ENCODE measurements at regions not wholly inside any gene's neighbourhood (a gene's known extent, or its start where the extent isn't known, plus 50 kb on each side); places are given as distances from the start of the nearest gene placed in this dataset.
"Not testable (repeated sequence)": the region's sequence is repeated elsewhere in the genome, so short reads cannot be mapped to it uniquely, and the experiment has no call there.

GRCh38 chr4:100894339-100894870, 376.6 kb upstream of the EMCN start:
- in situ Hi-C loops (cut with HindIII; ENCODE audit: low pct_unique_long_range_greater_than_20kb, low sequenced_read_pairs), result no loop called here
- no peak for DNase-seq (ENCODE audit: low read depth in 1 of 2, low spot score in 1 of 2)
- TF ChIP-seq JUND (IDR thresholded peaks at IDR 0.05; ENCODE audit: low read depth), result no peak

GRCh38 chr4:100891808-100892207, 374.0 kb upstream of the EMCN start:
- in situ Hi-C loops (cut with HindIII; ENCODE audit: low pct_unique_long_range_greater_than_20kb, low sequenced_read_pairs), result no loop called here
- no peak for TF ChIP-seq JUND (IDR thresholded peaks at IDR 0.05; ENCODE audit: low read depth)

GRCh38 chr4:100889898-100890297, 372.1 kb upstream of the EMCN start:
- TF ChIP-seq JUND (IDR thresholded peaks at IDR 0.05; ENCODE audit: low read depth), result no peak
- no peak for DNase-seq (ENCODE audit: low read depth in 1 of 2, low spot score in 1 of 2)
- in situ Hi-C loops (cut with HindIII; ENCODE audit: low pct_unique_long_range_greater_than_20kb, low sequenced_read_pairs), result no loop called here

More at GRCh38 chr4:100891808-100892207, 374.0 kb upstream of the EMCN start:
- no peak for DNase-seq (ENCODE audit: low read depth in 1 of 2, low spot score in 1 of 2)

DNA sequence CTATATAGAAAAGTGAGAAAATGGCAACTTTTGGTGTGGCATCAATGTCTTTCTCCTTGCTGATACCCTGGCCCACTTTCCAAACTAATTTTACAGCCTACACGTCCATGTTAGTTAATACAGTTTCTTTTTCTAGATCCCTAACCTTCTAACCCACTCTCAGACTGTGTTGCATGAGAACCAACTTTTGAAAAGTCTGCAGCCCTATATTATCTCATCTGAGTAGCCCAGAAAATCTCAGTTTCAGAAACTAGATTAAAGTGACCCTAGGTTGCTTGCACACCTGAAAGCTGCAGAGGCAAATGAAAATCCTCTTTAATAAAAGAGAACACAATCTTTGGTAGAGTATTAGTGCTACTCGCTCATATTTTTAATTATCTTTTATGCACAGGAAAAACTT, 371.6 kb upstream of the EMCN start:
- DNase-seq (ENCODE audit: low read depth in 1 of 2, low spot score in 1 of 2), result no peak
- no peak for TF ChIP-seq JUND (IDR thresholded peaks at IDR 0.05; ENCODE audit: low read depth)
- in situ Hi-C loops (cut with HindIII; ENCODE audit: low pct_unique_long_range_greater_than_20kb, low sequenced_read_pairs), result no loop called here

GRCh38 chr4:100882661-100883060, 364.8 kb upstream of the EMCN start:
- DNase-seq (ENCODE audit: low read depth in 1 of 2, low spot score in 1 of 2), result no peak
- TF ChIP-seq JUND (IDR thresholded peaks at IDR 0.05; ENCODE audit: low read depth), result no peak
- in situ Hi-C loops (cut with HindIII; ENCODE audit: low pct_unique_long_range_greater_than_20kb, low sequenced_read_pairs), result no loop called here

GRCh38 chr4:100881283-100881682, 363.5 kb upstream of the EMCN start:
- no peak for TF ChIP-seq JUND (IDR thresholded peaks at IDR 0.05; ENCODE audit: low read depth)
- in situ Hi-C loops (cut with HindIII; ENCODE audit: low pct_unique_long_range_greater_than_20kb, low sequenced_read_pairs), result no loop called here
- no peak for DNase-seq (ENCODE audit: low read depth in 1 of 2, low spot score in 1 of 2)

- no peak for DNase-seq (ENCODE audit: low read depth in 1 of 2, low spot score in 1 of 2)
- in situ Hi-C loops (cut with HindIII; ENCODE audit: low pct_unique_long_range_greater_than_20kb, low sequenced_read_pairs), result no loop called here
Measured at GRCh38 chr4:100880011-100880410, 362.2 kb upstream of the EMCN start.

GRCh38 chr4:100879471-100879870, 361.6 kb upstream of the EMCN start:
- no peak for DNase-seq (ENCODE audit: low read depth in 1 of 2, low spot score in 1 of 2)
- in situ Hi-C loops (cut with HindIII; ENCODE audit: low pct_unique_long_range_greater_than_20kb, low sequenced_read_pairs), result no loop called here
- no peak for TF ChIP-seq JUND (IDR thresholded peaks at IDR 0.05; ENCODE audit: low read depth)

More at GRCh38 chr4:100880011-100880410, 362.2 kb upstream of the EMCN start:
- no peak for TF ChIP-seq JUND (IDR thresholded peaks at IDR 0.05; ENCODE audit: low read depth)

DNA sequence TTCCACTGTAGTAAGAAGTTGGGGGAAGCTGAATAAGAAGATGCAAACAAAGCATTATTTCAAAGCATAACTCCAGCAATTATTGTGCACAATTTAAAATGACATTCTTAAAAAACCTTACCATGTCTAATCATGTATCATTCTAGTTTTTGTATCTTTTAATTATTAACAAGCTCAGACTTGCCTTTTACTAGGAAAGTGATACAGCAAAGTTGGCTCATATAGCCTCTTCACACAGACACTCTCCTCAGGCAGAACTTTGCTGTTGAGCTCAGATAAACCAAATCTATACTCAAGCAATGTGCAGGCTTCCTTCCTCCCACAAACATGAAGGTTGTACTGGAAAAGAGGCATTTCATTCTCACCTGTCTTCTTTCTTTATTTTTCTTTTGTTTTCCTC, 358.7 kb upstream of the EMCN start:
- no peak for DNase-seq (ENCODE audit: low read depth in 1 of 2, low spot score in 1 of 2)
- no peak for TF ChIP-seq JUND (IDR thresholded peaks at IDR 0.05; ENCODE audit: low read depth)
- in situ Hi-C loops (cut with HindIII; ENCODE audit: low pct_unique_long_range_greater_than_20kb, low sequenced_read_pairs), result no loop called here

- in situ Hi-C loops (cut with HindIII; ENCODE audit: low pct_unique_long_range_greater_than_20kb, low sequenced_read_pairs), result no loop called here
- DNase-seq (ENCODE audit: low read depth in 1 of 2, low spot score in 1 of 2), result no peak
- TF ChIP-seq JUND (IDR thresholded peaks at IDR 0.05; ENCODE audit: low read depth), result no peak
Measured at GRCh38 chr4:100875296-100876068, 357.7 kb upstream of the EMCN start.

- in situ Hi-C loops (cut with HindIII; ENCODE audit: low pct_unique_long_range_greater_than_20kb, low sequenced_read_pairs), result no loop called here
- TF ChIP-seq JUND (IDR thresholded peaks at IDR 0.05; ENCODE audit: low read depth), result no peak
- no peak for DNase-seq (ENCODE audit: low read depth in 1 of 2, low spot score in 1 of 2)
Measured at GRCh38 chr4:100872811-100873210, 355.0 kb upstream of the EMCN start.

- in situ Hi-C loops (cut with HindIII; ENCODE audit: low pct_unique_long_range_greater_than_20kb, low sequenced_read_pairs), result no loop called here
Measured at GRCh38 chr4:100870940-100871772, 353.3 kb upstream of the EMCN start.

GRCh38 chr4:100869276-100869675, 351.5 kb upstream of the EMCN start:
- no peak for DNase-seq (ENCODE audit: low read depth in 1 of 2, low spot score in 1 of 2)
- in situ Hi-C loops (cut with HindIII; ENCODE audit: low pct_unique_long_range_greater_than_20kb, low sequenced_read_pairs), result no loop called here
- no peak for TF ChIP-seq JUND (IDR thresholded peaks at IDR 0.05; ENCODE audit: low read depth)

More at GRCh38 chr4:100870940-100871772, 353.3 kb upstream of the EMCN start:
- DNase-seq (ENCODE audit: low read depth in 1 of 2, low spot score in 1 of 2), result no peak
- no peak for TF ChIP-seq JUND (IDR thresholded peaks at IDR 0.05; ENCODE audit: low read depth)

DNA sequence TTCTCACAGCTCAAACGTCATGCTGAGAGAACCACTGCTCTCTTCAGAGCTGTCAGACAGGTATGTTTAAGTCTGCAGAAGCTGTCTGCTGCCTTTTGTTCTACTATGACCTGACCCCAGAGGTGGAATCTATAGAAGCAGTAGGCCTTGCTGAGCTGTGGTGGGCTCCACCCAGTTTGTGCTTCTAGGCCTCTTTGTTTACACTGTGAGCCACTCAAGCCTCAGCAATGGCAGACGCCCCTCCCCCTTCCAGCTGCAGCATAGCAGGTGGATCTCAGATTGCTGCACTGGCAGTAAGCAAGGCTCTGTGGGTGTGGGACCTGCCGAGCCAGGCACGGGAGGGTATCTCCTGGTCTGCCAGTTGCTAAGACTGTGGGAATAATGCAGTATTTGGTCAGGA, 350.5 kb upstream of the EMCN start:
- in situ Hi-C loops (cut with HindIII; ENCODE audit: low pct_unique_long_range_greater_than_20kb, low sequenced_read_pairs); DNase-seq (ENCODE audit: low read depth in 1 of 2, low spot score in 1 of 2): not testable (repeated sequence)
